A673 (cell line): ENCODE measurements at regions not wholly inside any gene's neighbourhood (a gene's known extent, or its start where the extent isn't known, plus 50 kb on each side); places are given as distances from the start of the nearest gene placed in this dataset.

ENCODE experiments used
- BruUV-seq: library from RNA; stranded (reverse); fragments of 400-500 nt; replicated peaks from 2 replicates; lab custom pipeline; 2021; lab: Mats Ljungman, UMichigan
- CTCF ChIA-PET: fragments of 300-600 bp; sonication (Branson Sonifier 250); formaldehyde crosslinking; loops from one replicate; lab custom pipeline; 2022; ENCODE audit warnings: antibody characterized with exemption; lab: Charles Lee
- POLR2A ChIA-PET: fragments of 300-600 bp; sonication (Branson Sonifier 250); formaldehyde crosslinking; loops from one replicate; lab custom pipeline; 2022; ENCODE audit warnings: antibody characterized with exemption; ENCODE audit not compliant: low non-redundant PET; lab: Charles Lee
- DNase-seq: peaks from one replicate; pipeline ENCODE4 v3.0.0-alpha.2; 2015; ENCODE audit warnings: low spot score
- H3K27ac ChIP-seq: fragments of 200-600 bp; sonication (generic); 2 replicates; pipeline ENCODE4 v1.5.1; 2016; ENCODE audit warnings: mixed run types, low read depth, mild to moderate bottlenecking, mixed read lengths, antibody characterized with exemption, low read length; ENCODE audit not compliant: poor library complexity, severe bottlenecking
- H3K27me3 ChIP-seq: fragments of 200-600 bp; sonication (generic); replicated peaks from 2 replicates; pipeline ENCODE4 v1.6.1; 2017; ENCODE audit warnings: mixed run types, low read depth, mild to moderate bottlenecking, mixed read lengths, antibody characterized with exemption, low read length; ENCODE audit not compliant: insufficient read depth, poor library complexity
- H3K36me3 ChIP-seq: fragments of 200-600 bp; sonication (generic); 2 replicates; pipeline ENCODE4 v1.6.1; 2016; ENCODE audit warnings: mixed run types, mild to moderate bottlenecking, mixed read lengths, antibody characterized with exemption, low read length; ENCODE audit not compliant: insufficient read depth, poor library complexity, severe bottlenecking
- H3K4me1 ChIP-seq: fragments of 200-600 bp; sonication (generic); 2 replicates; pipeline ENCODE4 v1.6.1; 2017; ENCODE audit warnings: mixed run types, mild to moderate bottlenecking, mixed read lengths, antibody characterized with exemption, low read length; ENCODE audit not compliant: insufficient read depth, poor library complexity, severe bottlenecking
- H3K4me3 ChIP-seq: fragments of 200-600 bp; sonication (generic); 2 replicates; pipeline ENCODE4 v1.5.1; 2016; ENCODE audit warnings: low read depth, mixed run types, mild to moderate bottlenecking, mixed read lengths, low read length; ENCODE audit not compliant: poor library complexity, severe bottlenecking
- H3K9me3 ChIP-seq: fragments of 200-600 bp; sonication (generic); 2 replicates; pipeline ENCODE4 v1.6.1; 2016; ENCODE audit warnings: mixed run types, low read depth, mild to moderate bottlenecking, mixed read lengths, antibody characterized with exemption, low read length; ENCODE audit not compliant: poor library complexity, severe bottlenecking
- EZH2 ChIP-seq: fragments of 200-600 bp; sonication (generic); IDR thresholded peaks from 2 replicates; pipeline ENCODE4 v1.6.1; 2017; ENCODE audit warnings: borderline replicate concordance, low read depth, mild to moderate bottlenecking, mixed read lengths, antibody characterized with exemption, low read length; ENCODE audit not compliant: poor library complexity, severe bottlenecking
- intact Hi-C: fragments of 100-400 bp; cut with micrococcal nuclease; formaldehyde crosslinking; loops from one replicate; pipeline ENCODE4 v1.10.0; 2022; ENCODE audit not compliant: unreplicated experiment
- TF ChIP-seq, protein P1 (sequence below): fragments of 300-800, 200-600 bp; sonication (generic); conservative IDR thresholded peaks from 2 replicates; pipeline ENCODE4 v1.5.1; 2017; ENCODE audit warnings: low read depth, mild to moderate bottlenecking, antibody characterized with exemption, low read length, moderate library complexity, mixed read lengths

DNA sequence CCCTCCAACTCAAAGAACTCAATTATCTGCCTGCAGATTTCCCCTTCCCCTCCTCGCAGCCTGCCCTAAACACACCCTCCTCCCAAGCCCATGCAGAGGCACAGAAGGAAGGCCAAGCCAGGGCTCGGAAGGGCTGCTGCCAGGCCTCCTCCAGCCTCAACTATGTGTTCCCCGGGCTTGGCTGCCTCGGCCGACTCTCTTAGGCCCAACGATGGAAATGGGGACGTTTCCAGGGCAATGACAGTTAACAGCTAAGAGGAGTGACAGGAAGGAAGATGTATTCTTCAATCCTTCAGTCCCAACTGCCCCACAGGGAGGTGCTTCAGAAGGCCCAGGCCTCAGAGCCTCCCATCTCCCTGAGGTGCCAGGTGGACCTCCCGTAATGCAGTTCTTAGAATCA is 104.0 kb upstream of the AKIP1 start:
- CTCF ChIA-PET, result no interaction called here
- POLR2A ChIA-PET, result interaction anchor here (0.6 kb wide), 1 partner anchor 167 kb away, joined by 3 read pairs; no protein-coding TSS in a partner anchor
- H3K9me3 ChIP-seq, result no peaks in the 10 kb centered on the region
- no peak overlapping the region for H3K4me3 ChIP-seq
- H3K36me3 ChIP-seq, result no peaks in the 10 kb centered on the region
- H3K27me3 ChIP-seq, result no peaks in the 10 kb centered on the region
- intact Hi-C loops, result no loop called here
- no TSS peak for BruUV-seq
- TF ChIP-seq, protein P1, sequence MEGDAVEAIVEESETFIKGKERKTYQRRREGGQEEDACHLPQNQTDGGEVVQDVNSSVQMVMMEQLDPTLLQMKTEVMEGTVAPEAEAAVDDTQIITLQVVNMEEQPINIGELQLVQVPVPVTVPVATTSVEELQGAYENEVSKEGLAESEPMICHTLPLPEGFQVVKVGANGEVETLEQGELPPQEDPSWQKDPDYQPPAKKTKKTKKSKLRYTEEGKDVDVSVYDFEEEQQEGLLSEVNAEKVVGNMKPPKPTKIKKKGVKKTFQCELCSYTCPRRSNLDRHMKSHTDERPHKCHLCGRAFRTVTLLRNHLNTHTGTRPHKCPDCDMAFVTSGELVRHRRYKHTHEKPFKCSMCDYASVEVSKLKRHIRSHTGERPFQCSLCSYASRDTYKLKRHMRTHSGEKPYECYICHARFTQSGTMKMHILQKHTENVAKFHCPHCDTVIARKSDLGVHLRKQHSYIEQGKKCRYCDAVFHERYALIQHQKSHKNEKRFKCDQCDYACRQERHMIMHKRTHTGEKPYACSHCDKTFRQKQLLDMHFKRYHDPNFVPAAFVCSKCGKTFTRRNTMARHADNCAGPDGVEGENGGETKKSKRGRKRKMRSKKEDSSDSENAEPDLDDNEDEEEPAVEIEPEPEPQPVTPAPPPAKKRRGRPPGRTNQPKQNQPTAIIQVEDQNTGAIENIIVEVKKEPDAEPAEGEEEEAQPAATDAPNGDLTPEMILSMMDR, result no peak
- TF ChIP-seq EZH2, result no peak
- no peak for DNase-seq
- no peak overlapping the region for H3K27ac ChIP-seq
- H3K4me1 ChIP-seq, result peaks cover 17% of the 10 kb centered on the region

DNA sequence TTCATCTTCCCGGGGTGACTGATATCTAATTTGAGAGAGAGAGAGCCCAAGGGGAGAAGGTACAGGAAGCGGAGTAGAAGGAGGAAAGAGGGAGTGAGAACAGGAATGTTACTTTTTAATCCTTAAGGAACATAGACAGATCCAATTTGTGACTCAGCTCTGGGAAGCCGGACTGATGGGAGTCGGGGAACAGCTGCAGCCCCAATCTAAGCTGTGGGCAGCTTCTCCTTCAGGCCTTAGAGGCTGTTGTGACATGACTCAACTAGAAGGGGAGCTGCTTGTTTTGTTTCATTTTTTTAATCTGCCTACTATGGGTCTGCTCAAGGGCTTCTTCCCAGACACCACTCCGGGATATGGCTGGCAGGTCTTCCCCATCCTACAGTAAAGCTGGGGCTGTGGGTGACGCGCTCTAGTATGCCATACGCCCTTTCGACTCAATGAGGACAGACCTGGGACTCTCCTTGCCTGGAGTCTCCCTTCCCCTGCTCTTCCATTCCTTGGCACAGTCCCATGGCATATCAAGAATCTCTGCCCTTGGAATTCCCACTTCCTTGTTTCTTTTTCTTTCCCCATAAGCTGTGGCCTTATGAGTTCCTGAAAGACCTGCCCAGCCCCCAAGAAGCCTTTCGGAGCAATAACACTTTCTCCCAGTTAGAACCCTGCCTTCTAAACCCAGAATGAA is 103.3 kb upstream of the AKIP1 start:
- peaks cover 17% of the 10 kb centered on the region for H3K4me1 ChIP-seq
- no TSS peak for BruUV-seq
- ChIA-PET CTCF (no interaction called here), POLR2A (no interaction called here)
- H3K9me3 ChIP-seq, result no peaks in the 10 kb centered on the region
- intact Hi-C loops, result no loop called here
- no peak overlapping the region for H3K27ac ChIP-seq
- no peak overlapping the region for H3K4me3 ChIP-seq
- no peaks in the 10 kb centered on the region for H3K36me3 ChIP-seq
- TF ChIP-seq, protein P1, result no peak
- TF ChIP-seq EZH2, result no peak
- H3K27me3 ChIP-seq, result no peaks in the 10 kb centered on the region
- no peak for DNase-seq

DNA sequence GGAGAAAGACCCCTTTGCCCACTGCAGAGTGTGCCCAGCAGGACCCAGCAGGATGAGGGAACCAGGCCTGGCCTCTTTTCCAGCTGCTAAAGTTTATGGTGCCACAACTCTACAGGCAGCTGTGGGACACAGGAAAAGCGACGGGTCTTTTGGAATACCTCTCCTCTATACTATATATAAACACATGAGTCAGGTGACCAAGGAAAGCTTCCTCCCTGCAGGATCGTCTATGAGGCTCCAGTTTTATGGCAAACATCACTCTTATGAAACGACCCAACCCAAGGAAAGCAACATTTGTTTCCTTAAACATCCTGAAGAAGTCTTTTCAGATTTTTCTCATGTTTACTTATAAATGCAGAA is 102.8 kb upstream of the AKIP1 start:
- TF ChIP-seq, protein P1, result no peak
- no peak for TF ChIP-seq EZH2
- ChIA-PET CTCF (interaction anchor here (0.6 kb wide), 1 partner anchor 13 kb away, joined by 4 read pairs; no protein-coding TSS in a partner anchor), POLR2A (no interaction called here)
- Histone ChIP-seq H3K36me3 (no peaks in the 10 kb centered on the region), H3K4me3 (no peak overlapping the region), H3K9me3 (no peaks in the 10 kb centered on the region), H3K27ac (no peak overlapping the region), H3K4me1 (peaks cover 17% of the 10 kb centered on the region), H3K27me3 (no peaks in the 10 kb centered on the region)
- intact Hi-C loops, result no loop called here
- no TSS peak for BruUV-seq
- DNase-seq, result no peak
